OCI-LY7 (cell line): ENCODE measurements at regions not wholly inside any gene's neighbourhood (a gene's known extent, or its start where the extent isn't known, plus 50 kb on each side); places are given as distances from the start of the nearest gene placed in this dataset.

ENCODE experiments used
- CTCF ChIP-seq: fragments of 200-600 bp; sonication (generic); conservative IDR thresholded peaks from 2 replicates; pipeline ENCODE4 v1.5.1; 2014; ENCODE audit warnings: mild to moderate bottlenecking, antibody characterized with exemption, low read length, moderate library complexity, mixed read lengths
- EZH2phosphoT487 ChIP-seq: fragments of 200-600 bp; sonication (generic); IDR thresholded peaks from 2 replicates; pipeline ENCODE4 v1.6.1; 2018; ENCODE audit warnings: low read depth, borderline replicate concordance, mild to moderate bottlenecking, mixed run types, antibody characterized with exemption, low read length, moderate library complexity, mixed read lengths

GRCh38 chr4:85018983-85019382 is 52.5 kb upstream of the WDFY3 start:
- TF ChIP-seq CTCF (no peak), EZH2phosphoT487 (no peak)
